ENCODE measurements at regions not wholly inside any gene's neighbourhood (a gene's known extent, or its start where the extent isn't known, plus 50 kb on each side); places are given as distances from the start of the nearest gene placed in this dataset.

DNA sequence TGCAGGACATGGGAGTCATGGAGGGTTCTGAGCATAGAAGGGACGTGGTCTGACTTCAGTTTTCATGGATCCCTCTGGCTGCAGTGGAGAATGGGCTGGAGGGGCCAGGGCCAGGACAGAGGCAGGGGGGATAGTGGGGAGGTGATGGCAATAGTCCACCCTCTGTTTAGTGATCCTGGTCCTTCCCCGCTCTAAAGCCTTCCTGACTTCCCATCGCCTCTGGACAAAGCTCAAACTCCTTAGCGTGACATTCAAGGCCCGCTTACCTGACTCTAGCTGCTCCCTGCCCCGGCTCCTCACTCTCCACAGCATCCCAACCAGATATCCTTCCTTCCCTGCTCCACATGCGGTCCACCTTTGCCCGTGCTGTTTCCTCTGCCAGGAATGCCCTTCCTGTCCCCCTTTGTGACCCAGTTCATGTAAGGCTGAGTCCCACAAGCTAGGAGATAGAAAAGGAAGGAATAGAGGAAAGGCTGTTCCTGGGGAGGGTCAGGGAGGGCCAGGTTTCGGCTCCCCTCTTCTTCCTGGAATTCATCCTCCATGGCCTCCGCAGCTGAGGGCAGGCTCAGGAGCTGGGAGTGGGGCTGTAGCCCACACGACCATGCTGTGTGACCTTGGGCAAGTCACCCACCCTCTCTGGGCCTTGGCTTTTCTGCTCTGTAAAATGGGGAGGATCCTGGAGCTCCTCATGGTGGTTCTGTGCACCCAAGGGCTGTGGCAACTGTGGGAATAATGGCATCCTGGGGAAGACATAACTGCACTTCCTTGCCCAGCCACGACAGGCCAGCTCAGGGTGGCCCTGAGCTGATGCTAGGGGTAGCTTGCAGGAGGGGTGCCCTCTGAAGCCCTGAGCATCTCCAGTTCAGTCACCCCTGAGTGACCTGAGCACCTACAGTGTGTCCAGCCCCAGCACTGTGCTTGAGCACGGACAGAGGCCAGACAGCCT is 116.1 kb downstream of the CEBPB start:
- DNase-seq (ENCODE audit: low read depth) = no peak
- TF ChIP-seq, protein P1, sequence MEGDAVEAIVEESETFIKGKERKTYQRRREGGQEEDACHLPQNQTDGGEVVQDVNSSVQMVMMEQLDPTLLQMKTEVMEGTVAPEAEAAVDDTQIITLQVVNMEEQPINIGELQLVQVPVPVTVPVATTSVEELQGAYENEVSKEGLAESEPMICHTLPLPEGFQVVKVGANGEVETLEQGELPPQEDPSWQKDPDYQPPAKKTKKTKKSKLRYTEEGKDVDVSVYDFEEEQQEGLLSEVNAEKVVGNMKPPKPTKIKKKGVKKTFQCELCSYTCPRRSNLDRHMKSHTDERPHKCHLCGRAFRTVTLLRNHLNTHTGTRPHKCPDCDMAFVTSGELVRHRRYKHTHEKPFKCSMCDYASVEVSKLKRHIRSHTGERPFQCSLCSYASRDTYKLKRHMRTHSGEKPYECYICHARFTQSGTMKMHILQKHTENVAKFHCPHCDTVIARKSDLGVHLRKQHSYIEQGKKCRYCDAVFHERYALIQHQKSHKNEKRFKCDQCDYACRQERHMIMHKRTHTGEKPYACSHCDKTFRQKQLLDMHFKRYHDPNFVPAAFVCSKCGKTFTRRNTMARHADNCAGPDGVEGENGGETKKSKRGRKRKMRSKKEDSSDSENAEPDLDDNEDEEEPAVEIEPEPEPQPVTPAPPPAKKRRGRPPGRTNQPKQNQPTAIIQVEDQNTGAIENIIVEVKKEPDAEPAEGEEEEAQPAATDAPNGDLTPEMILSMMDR (IDR thresholded peaks at IDR 0.05; ENCODE audit: control insufficient read depth, extremely low read depth, insufficient read depth) = no peak
- no peak overlapping the region for H3K4me3 ChIP-seq (ENCODE audit: low read depth, low read length)

DNA sequence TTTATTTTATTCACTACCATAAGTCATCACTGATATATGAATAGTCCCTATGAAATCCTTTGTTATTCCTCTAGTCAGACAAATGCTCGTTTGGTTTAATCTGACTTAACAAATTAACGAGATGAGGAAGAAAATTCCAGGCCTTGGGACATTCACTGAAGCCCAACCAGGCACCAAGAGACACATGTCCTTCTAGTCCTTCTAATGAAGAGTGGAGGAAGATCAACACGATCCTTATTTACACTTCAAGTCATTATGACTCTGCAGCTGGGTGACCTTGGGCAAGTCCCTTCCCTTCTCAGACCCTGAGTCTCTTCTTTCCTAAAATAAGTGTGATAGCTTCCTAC is 117.5 kb downstream of the CEBPB start:
- no peak for DNase-seq (ENCODE audit: low read depth)
- TF ChIP-seq, protein P1 (IDR thresholded peaks at IDR 0.05; ENCODE audit: control insufficient read depth, extremely low read depth, insufficient read depth) = no peak
- no peak overlapping the region for H3K4me3 ChIP-seq (ENCODE audit: low read depth, low read length)

- no peak overlapping the region for H3K4me3 ChIP-seq (ENCODE audit: low read depth, low read length)
- no peak for DNase-seq (ENCODE audit: low read depth)
- TF ChIP-seq, protein P1 (IDR thresholded peaks at IDR 0.05; ENCODE audit: control insufficient read depth, extremely low read depth, insufficient read depth) = no peak
Observed at GRCh38 chr20:50308513-50309279, 118.1 kb downstream of the CEBPB start.

- H3K4me3 ChIP-seq (ENCODE audit: low read depth, low read length) = no peak overlapping the region
- DNase-seq (ENCODE audit: low read depth) = no peak
- TF ChIP-seq, protein P1 (IDR thresholded peaks at IDR 0.05; ENCODE audit: control insufficient read depth, extremely low read depth, insufficient read depth) = no peak
Observed at GRCh38 chr20:50309280-50309763, 118.7 kb downstream of the CEBPB start.

DNA sequence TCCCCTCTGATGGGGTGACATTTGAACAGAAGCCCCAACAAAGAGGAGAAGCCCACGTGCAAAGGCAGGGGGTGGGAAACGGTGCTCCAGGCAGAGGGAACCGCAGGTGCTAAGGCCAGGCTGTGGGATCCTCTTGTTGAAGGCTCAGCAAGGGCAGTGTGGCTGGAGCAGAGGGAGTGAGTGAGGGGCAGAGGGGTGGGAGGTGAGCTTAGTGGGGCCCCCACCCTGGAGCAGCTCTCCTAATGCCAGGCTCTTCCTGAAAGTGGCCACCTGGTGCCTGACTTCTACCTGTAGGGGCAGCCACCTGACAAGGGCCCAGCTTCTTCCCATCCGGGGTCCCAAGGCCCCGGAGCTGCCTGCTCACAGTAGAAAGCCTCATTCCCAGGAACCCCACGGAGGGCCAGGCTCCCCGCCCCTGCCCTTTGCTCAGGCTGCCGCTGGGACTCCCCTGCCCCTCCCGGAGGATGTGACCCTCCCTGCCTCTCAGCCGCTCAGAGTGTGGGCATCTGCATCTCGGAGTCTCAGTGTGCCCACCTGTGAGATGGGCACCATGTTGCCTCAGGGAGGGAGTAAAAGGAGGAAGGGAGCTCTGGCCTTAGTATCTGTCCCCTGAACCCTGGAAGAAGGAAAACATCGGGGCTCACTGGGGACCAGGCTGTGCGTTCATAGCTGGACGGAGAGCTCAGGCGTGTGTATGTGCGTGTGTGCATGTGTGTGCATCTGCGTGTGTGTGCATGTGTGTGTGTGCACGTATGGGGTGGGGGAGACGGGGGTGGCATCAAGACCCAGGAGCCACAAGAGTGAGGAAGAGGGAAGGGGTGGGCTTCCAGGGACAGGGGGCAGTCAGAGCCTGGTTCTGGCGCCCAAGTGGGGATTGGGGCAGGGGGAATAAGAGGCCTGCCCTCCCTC is 119.4 kb downstream of the CEBPB start:
- no peak for DNase-seq (ENCODE audit: low read depth)
- TF ChIP-seq, protein P1 (IDR thresholded peaks at IDR 0.05; ENCODE audit: control insufficient read depth, extremely low read depth, insufficient read depth) = no peak

DNA sequence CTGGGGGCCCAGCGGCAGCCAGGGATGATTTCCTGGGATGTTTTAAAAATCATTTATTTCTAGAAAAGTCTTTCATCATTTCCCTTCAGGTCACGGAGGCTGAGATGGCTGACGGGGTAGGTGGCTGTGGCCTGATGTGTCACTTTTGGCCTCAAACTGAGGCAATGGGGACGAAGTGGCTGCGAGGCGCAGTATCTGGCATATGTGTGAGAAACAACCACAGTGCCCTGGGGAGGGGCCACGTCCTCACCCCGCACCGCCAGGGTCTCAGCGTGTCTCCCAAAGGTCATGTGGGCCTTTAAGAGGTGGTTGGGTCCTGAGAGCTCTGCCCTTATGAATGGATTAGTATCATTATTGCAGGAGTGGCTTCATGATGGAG is 120.0 kb downstream of the CEBPB start:
- H3K4me3 ChIP-seq (ENCODE audit: low read depth, low read length) = no peak overlapping the region
- TF ChIP-seq, protein P1 (IDR thresholded peaks at IDR 0.05; ENCODE audit: control insufficient read depth, extremely low read depth, insufficient read depth) = no peak
- no peak for DNase-seq (ENCODE audit: low read depth)

More for the DNA sequence above, 119.4 kb downstream of the CEBPB start:
- H3K4me3 ChIP-seq (ENCODE audit: low read depth, low read length) = no peak overlapping the region

Data from LNCaP clone FGC (cell line).